Muscle layer of duodenum (tissue), 2 donors: ENCODE measurements at regions not wholly inside any gene's neighbourhood (a gene's known extent, or its start where the extent isn't known, plus 50 kb on each side); places are given as distances from the start of the nearest gene placed in this dataset.

Experiments used
- H3K27ac ChIP-seq: one replicate; pipeline ENCODE4 v1.7.0; 2013; ENCODE audit warnings: mild to moderate bottlenecking, low read length
- H3K27me3 ChIP-seq: one replicate; pipeline ENCODE4 v1.7.0; 2013; ENCODE audit warnings: low read depth, mild to moderate bottlenecking, control low read depth, low read length
- H3K36me3 ChIP-seq, 2 donors: one replicate each; pipeline ENCODE4 v1.7.0; 2013; ENCODE audit warnings: low read length in 2 of 2, control low read depth in 1 of 2, mild to moderate bottlenecking in 1 of 2; ENCODE audit not compliant: insufficient read depth in 2 of 2, control insufficient read depth in 1 of 2
- H3K4me1 ChIP-seq, 2 donors: one replicate each; pipeline ENCODE4 v1.7.0; 2013; ENCODE audit warnings: low read length in 2 of 2, mild to moderate bottlenecking in 2 of 2, control low read depth in 1 of 2, moderate library complexity in 1 of 2; ENCODE audit not compliant: insufficient read depth in 2 of 2, control insufficient read depth in 1 of 2
- H3K4me3 ChIP-seq, 2 donors: one replicate each; pipeline ENCODE4 v1.7.0; 2013; ENCODE audit warnings: low read length in 2 of 2, low read depth in 1 of 2, mild to moderate bottlenecking in 1 of 2
- H3K9me3 ChIP-seq, 2 donors: one replicate each; pipeline ENCODE4 v1.7.0; 2013; ENCODE audit warnings: low read length in 2 of 2, control low read depth in 1 of 2, mild to moderate bottlenecking in 1 of 2; ENCODE audit not compliant: control insufficient read depth in 1 of 2
- donor health status: healthy.

DNA sequence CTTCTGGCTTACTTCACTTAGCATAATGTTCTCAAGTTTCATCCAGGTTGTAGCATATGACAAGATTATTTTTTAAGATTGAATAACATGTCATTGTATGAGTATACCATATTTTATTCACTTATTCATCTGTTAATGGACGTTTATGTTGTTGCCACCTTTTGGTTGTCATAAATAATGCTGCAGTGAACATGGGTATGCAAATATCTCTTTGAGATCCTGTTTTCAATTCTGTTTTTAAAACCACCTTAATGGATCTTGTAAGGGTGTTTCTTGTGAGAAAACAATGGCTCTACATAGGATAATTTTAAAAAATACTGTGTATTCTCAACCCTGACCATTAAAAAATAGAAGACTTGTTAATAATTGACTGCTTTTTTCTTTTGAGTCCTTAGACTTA is 290.7 kb upstream of the TMEM229A start:
- Histone ChIP-seq H3K27me3 (no peaks in the 10 kb centered on the region), H3K4me3 (no peak overlapping the region), H3K27ac (no peak overlapping the region), H3K36me3 (no peaks in the 10 kb centered on the region), H3K9me3 (no peaks in the 10 kb centered on the region), H3K4me1 (no peaks in the 10 kb centered on the region)

DNA sequence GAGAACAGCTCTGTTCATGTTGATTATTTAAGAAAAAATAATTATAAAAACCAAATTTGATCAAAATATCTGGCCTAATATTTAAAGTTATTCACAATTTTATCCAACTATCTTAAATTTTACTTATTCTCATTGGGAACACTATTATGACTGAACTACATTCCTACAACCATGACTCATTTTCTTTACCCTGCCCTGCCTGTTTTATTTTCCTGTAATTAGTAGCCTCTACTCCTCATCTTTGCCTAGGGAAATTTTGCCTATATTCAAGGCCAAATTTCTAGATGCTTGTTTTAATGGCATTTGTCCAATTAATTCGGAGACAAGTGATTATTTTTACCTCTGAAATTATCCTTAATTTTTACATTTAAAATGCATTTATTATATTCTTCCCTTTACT is 289.7 kb upstream of the TMEM229A start:
- H3K27me3 ChIP-seq = no peaks in the 10 kb centered on the region
- no peaks in the 10 kb centered on the region for H3K9me3 ChIP-seq
- no peaks in the 10 kb centered on the region for H3K36me3 ChIP-seq
- H3K4me1 ChIP-seq = no peaks in the 10 kb centered on the region
- H3K4me3 ChIP-seq = no peak overlapping the region
- no peak overlapping the region for H3K27ac ChIP-seq

DNA sequence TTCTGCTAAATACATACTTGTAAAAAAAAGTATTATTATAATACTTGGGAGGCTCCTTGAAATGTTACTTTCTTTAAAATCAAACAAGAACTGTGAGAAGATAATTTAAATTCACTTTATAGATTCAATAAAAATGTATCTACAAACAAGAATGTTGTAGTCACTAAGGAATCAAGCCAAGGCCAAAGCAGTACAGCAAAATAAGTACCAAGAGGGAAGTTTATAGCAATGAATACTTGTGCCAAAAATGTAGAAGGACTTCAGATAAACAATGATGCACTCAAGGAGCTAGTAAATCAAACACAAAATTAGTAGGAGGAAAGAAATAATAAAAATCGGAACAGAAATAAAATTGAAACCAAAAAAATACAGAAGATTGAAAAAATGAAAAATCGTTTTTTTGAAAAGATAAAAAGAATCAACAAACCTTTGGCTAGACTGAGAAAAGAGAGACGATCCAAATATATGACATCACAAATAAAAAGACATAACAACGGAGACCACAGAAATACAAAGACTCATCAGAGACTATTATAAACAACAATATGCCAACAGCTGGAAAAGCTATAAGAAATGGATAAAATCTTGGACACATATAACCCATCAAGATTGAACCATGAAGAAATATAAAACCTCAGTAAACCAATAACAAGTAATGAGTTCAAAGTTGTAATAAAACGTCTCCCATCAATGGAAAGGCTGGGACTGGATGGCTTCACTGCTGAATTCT is 286.0 kb upstream of the TMEM229A start:
- H3K27me3 ChIP-seq = no peaks in the 10 kb centered on the region
- H3K27ac ChIP-seq = no peak overlapping the region
- H3K4me1 ChIP-seq = no peaks in the 10 kb centered on the region
- H3K9me3 ChIP-seq = no peaks in the 10 kb centered on the region
- H3K36me3 ChIP-seq = no peaks in the 10 kb centered on the region
- H3K4me3 ChIP-seq = no peak overlapping the region

DNA sequence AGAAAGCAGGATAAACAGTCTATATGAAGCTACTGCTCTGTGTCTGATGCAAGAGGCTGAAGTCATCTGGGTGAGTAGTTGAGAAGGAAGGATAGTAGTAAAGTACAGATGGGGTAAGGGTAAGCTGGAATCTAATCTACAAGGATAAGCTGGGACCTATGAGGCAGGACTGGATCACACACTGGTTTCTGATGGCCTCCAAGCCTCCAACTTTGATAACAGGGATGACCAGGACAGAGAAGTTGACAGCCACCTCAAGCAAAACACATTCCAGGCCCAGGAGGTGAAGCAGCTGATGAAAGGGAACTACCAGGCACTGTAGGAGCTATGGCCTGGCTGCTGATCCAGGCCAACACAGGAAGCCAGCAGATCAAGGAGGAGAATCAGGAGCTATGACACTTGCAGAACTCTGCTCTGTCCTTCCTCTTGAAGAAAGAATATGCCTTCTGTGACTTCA is 278.1 kb upstream of the TMEM229A start:
- H3K4me3 ChIP-seq = no peak overlapping the region
- no peaks in the 10 kb centered on the region for H3K4me1 ChIP-seq
- no peaks in the 10 kb centered on the region for H3K9me3 ChIP-seq
- H3K36me3 ChIP-seq = no peaks in the 10 kb centered on the region
- H3K27me3 ChIP-seq = no peaks in the 10 kb centered on the region
- H3K27ac ChIP-seq = no peak overlapping the region

DNA sequence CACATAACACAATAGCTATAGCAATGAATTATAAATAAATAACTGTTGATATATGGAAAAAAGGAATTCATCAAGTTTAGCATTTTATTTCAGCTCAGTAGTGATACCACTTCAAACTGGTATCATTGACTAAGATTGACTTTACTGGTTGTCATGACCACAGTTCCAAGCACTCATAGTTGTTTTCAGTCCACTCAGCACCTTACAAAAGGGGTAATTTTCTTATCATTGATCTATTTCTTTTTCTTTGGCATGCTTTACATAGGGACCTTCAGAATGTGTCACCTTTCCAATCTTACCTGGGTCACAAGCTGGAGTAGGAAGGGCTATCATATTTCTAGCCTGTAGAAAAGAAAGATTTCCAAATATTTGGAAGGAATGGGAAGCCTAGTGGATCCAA is 275.5 kb upstream of the TMEM229A start:
- no peaks in the 10 kb centered on the region for H3K27me3 ChIP-seq
- no peaks in the 10 kb centered on the region for H3K9me3 ChIP-seq
- H3K4me1 ChIP-seq = no peaks in the 10 kb centered on the region
- no peak overlapping the region for H3K27ac ChIP-seq
- no peak overlapping the region for H3K4me3 ChIP-seq
- no peaks in the 10 kb centered on the region for H3K36me3 ChIP-seq

DNA sequence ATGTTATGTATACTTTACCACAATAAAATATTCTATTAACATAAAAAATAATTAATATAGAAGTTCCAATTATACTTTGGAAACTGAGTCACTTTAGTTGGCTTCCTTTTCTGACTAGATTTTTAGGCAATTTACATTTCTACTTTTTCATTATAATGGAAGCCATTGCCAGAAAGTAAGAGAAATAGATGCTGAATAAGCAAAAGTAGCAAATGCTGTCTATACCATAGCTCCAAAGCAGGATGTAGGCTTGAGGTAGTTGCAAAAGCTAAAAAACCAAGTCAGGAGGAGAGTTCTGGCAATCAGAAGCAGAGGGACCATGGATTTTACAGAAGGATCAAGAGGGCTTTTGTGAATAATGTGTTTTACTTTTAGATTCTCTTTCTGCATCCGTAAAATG is 262.4 kb upstream of the TMEM229A start:
- H3K4me1 ChIP-seq = no peaks in the 10 kb centered on the region
- H3K27me3 ChIP-seq = no peaks in the 10 kb centered on the region
- H3K9me3 ChIP-seq = peaks cover 5 to 10% of the 10 kb centered on the region in 2 donors
- no peak overlapping the region for H3K27ac ChIP-seq
- H3K4me3 ChIP-seq = no peak overlapping the region
- H3K36me3 ChIP-seq = no peaks in the 10 kb centered on the region

DNA sequence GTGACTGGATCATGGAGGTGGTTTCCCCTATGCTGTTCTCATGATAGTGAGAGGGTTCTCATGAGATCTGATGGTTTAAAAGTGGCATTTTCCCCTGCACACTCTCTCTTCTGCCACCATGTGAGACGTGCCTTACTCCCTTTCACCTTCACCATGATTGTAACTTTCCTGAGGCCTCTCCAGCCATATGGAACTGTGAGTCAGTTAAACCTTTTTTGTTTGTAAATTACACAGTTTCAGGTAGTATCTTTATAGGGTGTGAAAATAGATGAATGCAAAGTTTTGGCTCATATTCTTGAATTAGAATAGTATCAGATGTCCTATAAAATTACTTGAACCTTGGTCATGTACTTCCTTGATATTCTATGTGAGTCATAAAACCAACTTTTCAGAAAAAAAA is 252.1 kb upstream of the TMEM229A start:
- Histone ChIP-seq H3K27ac (no peak overlapping the region), H3K4me1 (no peaks in the 10 kb centered on the region), H3K36me3 (no peaks in the 10 kb centered on the region), H3K9me3 (no peaks in the 10 kb centered on the region), H3K27me3 (no peaks in the 10 kb centered on the region), H3K4me3 (no peak overlapping the region)

DNA sequence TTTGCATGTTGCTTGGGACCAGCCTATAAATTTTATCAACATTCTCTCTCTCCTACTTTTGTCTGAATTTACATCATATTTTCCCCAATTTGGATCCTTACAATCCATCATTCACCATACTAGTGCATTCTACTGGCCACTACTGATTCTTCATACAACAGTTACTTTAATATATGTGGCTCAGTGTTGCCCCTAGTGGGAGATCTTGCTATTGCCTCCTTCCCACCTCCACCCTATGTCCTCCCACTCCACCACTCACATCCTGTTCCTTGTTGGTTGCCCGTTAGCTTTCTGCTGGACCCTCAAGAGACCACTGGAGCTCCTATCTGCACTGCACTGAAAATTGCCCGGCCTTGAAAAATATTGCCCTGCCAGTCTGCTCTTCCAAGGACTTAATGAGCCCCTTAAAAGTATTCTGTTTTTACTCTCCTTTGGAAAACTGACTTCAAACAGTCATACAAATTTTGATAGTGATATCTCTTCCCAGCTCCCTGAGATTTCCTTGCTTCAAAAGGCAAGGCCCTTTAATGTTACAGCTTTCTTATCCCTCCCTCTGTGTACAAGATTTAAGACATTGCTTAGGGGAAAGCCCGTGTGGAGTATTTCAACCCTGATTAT is 243.2 kb upstream of the TMEM229A start:
- Histone ChIP-seq H3K4me1 (no peaks in the 10 kb centered on the region), H3K9me3 (no peaks in the 10 kb centered on the region), H3K36me3 (no peaks in the 10 kb centered on the region), H3K4me3 (no peak overlapping the region), H3K27me3 (no peaks in the 10 kb centered on the region), H3K27ac (no peak overlapping the region)

DNA sequence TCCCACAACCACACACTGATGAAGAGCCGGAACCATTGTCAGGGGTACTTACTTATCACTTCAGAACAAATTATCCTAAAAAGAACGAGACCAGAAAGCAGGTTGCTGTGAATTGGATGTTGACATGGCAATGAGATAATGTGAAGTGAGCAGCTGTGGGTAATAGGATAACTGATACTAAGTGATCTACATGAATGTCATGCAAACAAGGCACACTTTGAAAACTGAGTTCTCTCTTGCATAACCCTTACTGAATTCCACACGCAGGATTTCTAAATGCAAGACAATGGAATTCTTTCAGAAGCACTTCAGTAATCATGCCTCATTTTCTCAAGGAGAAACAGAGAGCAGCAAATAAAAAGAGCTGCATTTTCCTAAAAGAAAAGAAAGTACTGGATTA is 242.5 kb upstream of the TMEM229A start:
- Histone ChIP-seq H3K27me3 (no peaks in the 10 kb centered on the region), H3K36me3 (no peaks in the 10 kb centered on the region)

DNA sequence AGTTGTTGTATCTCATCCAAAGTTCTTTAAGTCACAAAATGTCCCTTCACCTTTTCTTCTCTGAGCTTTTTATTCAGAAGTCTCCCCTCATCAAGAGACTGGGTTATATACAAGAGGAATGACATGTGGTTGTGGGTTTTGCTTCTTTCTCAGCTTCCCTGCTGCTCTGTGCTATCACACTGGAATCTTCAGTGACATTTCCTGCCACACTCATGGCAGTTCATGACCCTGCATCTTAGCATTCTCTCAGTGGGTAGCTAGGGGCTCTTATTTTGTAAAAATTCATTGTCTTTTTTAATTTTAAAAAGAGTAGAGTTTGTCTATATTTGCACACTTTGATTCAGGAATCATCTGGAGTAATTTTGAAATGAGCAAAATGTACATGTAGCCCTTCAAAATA is 236.9 kb upstream of the TMEM229A start:
- H3K4me1 ChIP-seq = no peaks in the 10 kb centered on the region
- no peaks in the 10 kb centered on the region for H3K9me3 ChIP-seq
- no peaks in the 10 kb centered on the region for H3K27me3 ChIP-seq
- H3K4me3 ChIP-seq = no peak overlapping the region
- H3K36me3 ChIP-seq = no peaks in the 10 kb centered on the region
- no peak overlapping the region for H3K27ac ChIP-seq

More for the DNA sequence above, 242.5 kb upstream of the TMEM229A start:
- no peaks in the 10 kb centered on the region for H3K4me1 ChIP-seq
- H3K4me3 ChIP-seq = no peak overlapping the region
- no peaks in the 10 kb centered on the region for H3K9me3 ChIP-seq
- H3K27ac ChIP-seq = no peak overlapping the region

DNA sequence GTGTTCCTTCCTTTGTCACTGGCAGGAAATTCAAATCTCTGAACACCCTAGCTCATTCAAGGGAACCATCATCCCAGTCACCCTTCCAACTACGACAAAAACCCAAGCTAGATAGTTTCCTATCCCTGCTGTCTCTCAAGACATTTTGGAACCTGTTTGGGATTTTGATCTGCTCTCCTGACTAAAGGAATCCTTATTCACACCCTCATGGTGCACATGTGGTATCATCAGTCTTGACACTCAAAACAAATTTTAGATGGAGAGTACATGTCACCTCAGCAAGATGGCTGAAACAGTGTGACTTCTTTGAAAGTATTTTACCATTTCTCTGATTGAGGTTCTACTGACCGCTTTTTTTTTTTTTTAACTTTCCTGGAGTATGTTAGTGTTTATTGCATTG is 234.3 kb upstream of the TMEM229A start:
- no peaks in the 10 kb centered on the region for H3K36me3 ChIP-seq
- H3K27me3 ChIP-seq = no peaks in the 10 kb centered on the region
- H3K4me3 ChIP-seq = no peak overlapping the region
- no peak overlapping the region for H3K27ac ChIP-seq
- no peaks in the 10 kb centered on the region for H3K9me3 ChIP-seq
- H3K4me1 ChIP-seq = no peaks in the 10 kb centered on the region
